Testis (tissue), 2 donors: ENCODE measurements at regions not wholly inside any gene's neighbourhood (a gene's known extent, or its start where the extent isn't known, plus 50 kb on each side); places are given as distances from the start of the nearest gene placed in this dataset.

Experiments
- DNase-seq: peaks from one replicate; pipeline ENCODE4 v3.0.0-alpha.2; 2019
- H3K27ac ChIP-seq, 2 donors: fragments of 200-600 bp; sonication (generic); one replicate each; pipeline ENCODE4 v1.5.1; 2019
- H3K27me3 ChIP-seq: fragments of 200-600 bp; sonication (generic); one replicate; pipeline ENCODE4 v1.5.1; 2019
- H3K36me3 ChIP-seq: fragments of 200-600 bp; sonication (generic); one replicate; pipeline ENCODE4 v1.5.1; 2017; ENCODE audit warnings: low read depth; ENCODE audit errors: missing control alignments
- H3K4me1 ChIP-seq: fragments of 200-600 bp; sonication (generic); one replicate; pipeline ENCODE4 v1.5.1; 2019
- H3K4me3 ChIP-seq, 2 donors: fragments of 200-600 bp; sonication (generic); one replicate each; pipeline ENCODE4 v1.5.1; 2017 to 2019
- H3K9me3 ChIP-seq: fragments of 200-600 bp; sonication (generic); one replicate; pipeline ENCODE4 v1.5.1; 2017
- CTCF ChIP-seq, 3 experiments: fragments of 450-650 bp in 2 of 3; fragments of 200-600 bp in 1 of 3; sonication (generic) in 1 of 3; IDR thresholded peaks; one replicate each; pipeline ENCODE4 v1.5.1; 2016 to 2019; ENCODE audit warnings: antibody characterized with exemption in 3 of 3, mild to moderate bottlenecking in 2 of 3, moderate library complexity in 1 of 3
- POLR2A ChIP-seq: fragments of 450-650 bp; IDR thresholded peaks from one replicate; pipeline ENCODE4 v1.6.1; 2017; ENCODE audit warnings: antibody characterized with exemption, mild to moderate bottlenecking, moderate library complexity
- WGBS, 2 donors: methylation state at CpG; one replicate each; pipeline ENCODE4 v1.1.5; 2018; 5-methylcytosine and 5-hydroxymethylcytosine counted together
- intact Hi-C: fragments of 100-400 bp; cut with DNase I; formaldehyde crosslinking; loops from one replicate; pipeline ENCODE4 v1.15.1; 2023; ENCODE audit warnings: low total_unique reads

- no peaks in the 10 kb centered on the region for H3K36me3 ChIP-seq
- H3K27me3 ChIP-seq, result no peaks in the 10 kb centered on the region
- no peaks in the 10 kb centered on the region for H3K4me1 ChIP-seq
- 89 to 91% methylated on average over 9 to 10 of the region's 10 CpGs for WGBS, 2 donors
- no peak for DNase-seq
- intact Hi-C loops, result no loop called here
- no peak overlapping the region for H3K27ac ChIP-seq
- H3K9me3 ChIP-seq, result no peaks in the 10 kb centered on the region
- TF ChIP-seq POLR2A (no peak), CTCF (IDR thresholded peaks at IDR 0.05) (no peak)
- H3K4me3 ChIP-seq, result no peak overlapping the region
Observed at GRCh38 chr6:166824146-166824879, 132.0 kb downstream of the RNASET2 start.

GRCh38 chr6:166822609-166823008, 133.7 kb downstream of the RNASET2 start:
- Histone ChIP-seq H3K4me1 (no peaks in the 10 kb centered on the region), H3K4me3 (no peak overlapping the region), H3K36me3 (no peaks in the 10 kb centered on the region), H3K9me3 (no peaks in the 10 kb centered on the region), H3K27ac (no peak overlapping the region), H3K27me3 (no peaks in the 10 kb centered on the region)
- WGBS, 2 donors, result 88 to 92% methylated on average over 1 of the region's 1 CpG
- no peak for TF ChIP-seq CTCF (IDR thresholded peaks at IDR 0.05)
- TF ChIP-seq POLR2A, result no peak
- DNase-seq, result no peak
- intact Hi-C loops, result no loop called here

DNA sequence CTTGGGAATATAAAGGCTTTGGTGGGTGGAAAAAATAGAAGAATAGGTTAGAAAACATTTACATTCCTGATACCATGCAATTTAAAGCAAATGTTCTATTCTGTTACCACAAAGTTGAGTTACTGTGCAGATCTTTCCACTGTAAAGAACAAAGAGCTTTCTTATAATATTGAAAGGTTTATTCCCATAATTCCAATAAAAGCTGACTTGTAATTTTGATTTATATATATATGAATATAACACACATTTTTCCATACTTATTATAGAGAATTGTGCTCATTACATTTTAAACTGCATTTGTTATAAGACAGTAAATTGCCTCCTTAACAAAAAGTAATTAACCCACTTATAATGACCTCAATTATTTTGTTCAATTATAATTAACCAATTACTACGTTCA, 135.9 kb downstream of the RNASET2 start:
- H3K36me3 ChIP-seq, result no peaks in the 10 kb centered on the region
- no peaks in the 10 kb centered on the region for H3K27me3 ChIP-seq
- H3K4me3 ChIP-seq, result no peak overlapping the region
- no peak overlapping the region for H3K27ac ChIP-seq
- H3K9me3 ChIP-seq, result no peaks in the 10 kb centered on the region
- DNase-seq, result no peak
- TF ChIP-seq POLR2A, result no peak
- no peak for TF ChIP-seq CTCF (IDR thresholded peaks at IDR 0.05)
- WGBS, 2 donors, result 85 to 89% methylated on average over 1 of the region's 1 CpG
- intact Hi-C loops, result no loop called here
- no peaks in the 10 kb centered on the region for H3K4me1 ChIP-seq

GRCh38 chr6:166820070-166820469, 136.3 kb downstream of the RNASET2 start:
- Histone ChIP-seq H3K36me3 (no peaks in the 10 kb centered on the region), H3K27me3 (no peaks in the 10 kb centered on the region), H3K9me3 (no peaks in the 10 kb centered on the region), H3K4me1 (no peaks in the 10 kb centered on the region), H3K4me3 (no peak overlapping the region), H3K27ac (no peak overlapping the region)
- no peak for TF ChIP-seq POLR2A
- no peak for TF ChIP-seq CTCF (IDR thresholded peaks at IDR 0.05)
- DNase-seq, result no peak
- intact Hi-C loops, result no loop called here
- WGBS, 2 donors, result 80 to 81% methylated on average over 1 of the region's 1 CpG

DNA sequence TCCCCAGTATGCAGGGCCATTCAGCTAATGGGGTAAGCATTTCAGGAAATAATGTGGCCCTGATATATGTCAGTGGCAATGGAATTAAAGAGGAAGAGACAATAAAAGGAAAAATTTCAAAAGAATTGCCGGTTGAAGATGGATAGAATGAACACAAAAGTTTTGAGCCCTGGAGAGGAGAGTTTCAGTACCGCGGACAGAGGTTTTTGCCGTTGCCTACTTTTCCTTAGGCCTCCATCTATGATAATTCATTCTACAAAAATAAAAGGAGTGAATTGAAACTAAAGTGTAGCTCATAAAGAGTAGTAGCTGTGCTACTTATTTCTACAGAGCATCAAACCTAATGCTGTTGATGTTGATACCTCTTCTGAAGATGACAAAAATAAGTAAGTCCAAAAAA, 140.7 kb downstream of the RNASET2 start:
- WGBS, 2 donors, result 62 to 67% methylated on average over 4 of the region's 4 CpGs
- H3K4me1 ChIP-seq, result no peaks in the 10 kb centered on the region
- no peaks in the 10 kb centered on the region for H3K27me3 ChIP-seq
- H3K9me3 ChIP-seq, result no peaks in the 10 kb centered on the region
- intact Hi-C loops, result no loop called here
- no peak for TF ChIP-seq POLR2A
- no peak for TF ChIP-seq CTCF (IDR thresholded peaks at IDR 0.05)
- DNase-seq, result no peak
- no peaks in the 10 kb centered on the region for H3K36me3 ChIP-seq
- H3K4me3 ChIP-seq, result no peak overlapping the region
- H3K27ac ChIP-seq, result no peak overlapping the region
